ENCODE measurements at regions not wholly inside any gene's neighbourhood (a gene's known extent, or its start where the extent isn't known, plus 50 kb on each side); places are given as distances from the start of the nearest gene placed in this dataset.

- H3K27ac ChIP-seq: no peak overlapping the region
- TF ChIP-seq ZFX (IDR thresholded peaks at IDR 0.05; ENCODE audit: borderline replicate concordance) (no peak), CTCF (IDR thresholded peaks at IDR 0.05) (no peak)
Observed at GRCh38 chr10:83880252-83880791, 259.0 kb upstream of the GHITM start.

GRCh38 chr10:83881661-83882060 lies 257.6 kb upstream of the GHITM start:
- TF ChIP-seq ZFX (IDR thresholded peaks at IDR 0.05; ENCODE audit: borderline replicate concordance): no peak
- no peak for TF ChIP-seq CTCF (IDR thresholded peaks at IDR 0.05)
- H3K27ac ChIP-seq: no peak overlapping the region

GRCh38 chr10:83886871-83887270 lies 252.4 kb upstream of the GHITM start:
- H3K27ac ChIP-seq: no peak overlapping the region
- no peak for TF ChIP-seq CTCF (IDR thresholded peaks at IDR 0.05)
- TF ChIP-seq ZFX (IDR thresholded peaks at IDR 0.05; ENCODE audit: borderline replicate concordance): no peak

GRCh38 chr10:83892737-83893136 lies 246.6 kb upstream of the GHITM start:
- no peak for TF ChIP-seq CTCF (IDR thresholded peaks at IDR 0.05)
- no peak for TF ChIP-seq ZFX (IDR thresholded peaks at IDR 0.05; ENCODE audit: borderline replicate concordance)
- H3K27ac ChIP-seq: no peak overlapping the region

- no peak for TF ChIP-seq CTCF (IDR thresholded peaks at IDR 0.05)
- no peak overlapping the region for H3K27ac ChIP-seq
Observed at GRCh38 chr10:83896219-83896618, 243.1 kb upstream of the GHITM start.

GRCh38 chr10:83897626-83898025 lies 241.7 kb upstream of the GHITM start:
- TF ChIP-seq CTCF (IDR thresholded peaks at IDR 0.05) (no peak), ZFX (IDR thresholded peaks at IDR 0.05; ENCODE audit: borderline replicate concordance) (no peak)
- no peak overlapping the region for H3K27ac ChIP-seq

GRCh38 chr10:83908506-83908905 lies 230.8 kb upstream of the GHITM start:
- no peak for TF ChIP-seq CTCF (IDR thresholded peaks at IDR 0.05)
- no peak for TF ChIP-seq ZFX (IDR thresholded peaks at IDR 0.05; ENCODE audit: borderline replicate concordance)
- no peak overlapping the region for H3K27ac ChIP-seq
